HepG2 (cell line): ENCODE measurements at regions not wholly inside any gene's neighbourhood (a gene's known extent, or its start where the extent isn't known, plus 50 kb on each side); places are given as distances from the start of the nearest gene placed in this dataset.
A peak's percentile ranks its signal among the peaks of the same experiment; 100 is the strongest.

ENCODE experiments used
- ATAC-seq: fragments of 200-7000 bp; cut with Tn5 transposase; 3 replicates; pipeline ENCODE4 v1.9.1; 2020; ENCODE audit warnings: mild to moderate bottlenecking, moderate library complexity
- BruUV-seq: library from RNA; stranded (reverse); fragments of 400-500 nt; replicated peaks from 2 replicates; lab custom pipeline; 2021; lab: Mats Ljungman, UMichigan
- CTCF ChIA-PET: fragments of 300-600 bp; formaldehyde crosslinking; extraction: SDS; loops from one replicate; lab custom pipeline; 2021; ENCODE audit warnings: low total read pairs, inconsistent platforms, low intra/inter-chr PET ratio; lab: Yijun Ruan, JAX
- POLR2A ChIA-PET: fragments of 350-600 bp; sonication (Branson Sonifier 250); formaldehyde crosslinking; loops from one replicate; lab custom pipeline; 2020; ENCODE audit warnings: antibody characterized with exemption, inconsistent platforms; lab: Yijun Ruan, JAX
- DNase-seq: peaks from one replicate; pipeline ENCODE4 v3.0.0-alpha.2; 2015; ENCODE audit warnings: low spot score
- FAIRE-seq: peaks from 3 replicates; lab custom pipeline; 2011; peaks lifted over from hg19 to GRCh38; lab: Jason Lieb, UNC
- H2AFZ ChIP-seq: one replicate; pipeline ENCODE4 v1.6.1; 2011; ENCODE audit warnings: low read length, inconsistent platforms
- H3K27ac ChIP-seq: fragments of 300-600 bp; 3 replicates; pipeline ENCODE4 v1.8.0; 2011; ENCODE audit warnings: mixed run types, mild to moderate bottlenecking, mixed read lengths, low read length, inconsistent platforms; ENCODE audit not compliant: insufficient read depth; ENCODE audit errors: extremely low read length
- H3K27me3 ChIP-seq, 2 experiments: fragments of 200-600 bp in 1 of 2; 2 replicates in 1 of 2; 3 replicates in 1 of 2; pipeline versions ENCODE4 v1.6.0 to v1.8.0; 2011; ENCODE audit warnings: low read length in 2 of 2, mild to moderate bottlenecking in 2 of 2, moderate library complexity in 2 of 2, inconsistent platforms in 1 of 2; ENCODE audit not compliant: insufficient read depth in 2 of 2, control insufficient read depth in 1 of 2
- H3K36me3 ChIP-seq, 2 experiments: fragments of 200-600 bp in 1 of 2; replicated peaks in 1 of 2; 2 replicates in 1 of 2; 3 replicates in 1 of 2; pipeline versions ENCODE4 v1.5.1 to v1.8.0; 2011; ENCODE audit warnings: low read length in 2 of 2, inconsistent platforms in 1 of 2; ENCODE audit not compliant: insufficient read depth in 2 of 2, control insufficient read depth in 1 of 2
- H3K4me1 ChIP-seq: 2 replicates; pipeline ENCODE4 v1.5.1; 2012; ENCODE audit warnings: low read length, inconsistent platforms; ENCODE audit not compliant: insufficient read depth
- H3K4me2 ChIP-seq: 2 replicates; pipeline ENCODE4 v1.6.0; 2011; ENCODE audit warnings: low read depth, low read length, inconsistent platforms
- H3K4me3 ChIP-seq, 3 experiments: fragments of 200-600 bp in 1 of 3; sonication (generic), shearing (Covaris generic) in 1 of 3; replicated peaks in 1 of 3; 2 replicates each; pipeline ENCODE4 v1.5.1; 2011 to 2016; ENCODE audit warnings: low read length in 3 of 3, inconsistent platforms in 2 of 3, low read depth in 2 of 3, mild to moderate bottlenecking in 2 of 3, control low read depth in 1 of 3, mixed read lengths in 1 of 3; ENCODE audit not compliant: insufficient read depth in 1 of 3
- H3K79me2 ChIP-seq: one replicate; pipeline ENCODE4 v1.6.1; 2011; ENCODE audit warnings: low read length, inconsistent platforms; ENCODE audit not compliant: insufficient read depth
- H3K9ac ChIP-seq: 2 replicates; pipeline ENCODE4 v1.6.0; 2011; ENCODE audit warnings: mild to moderate bottlenecking, low read depth, low read length, inconsistent platforms; ENCODE audit not compliant: insufficient read depth
- H3K9me3 ChIP-seq: 2 replicates; pipeline ENCODE4 v1.5.1; 2012; ENCODE audit warnings: mild to moderate bottlenecking, low read length
- H4K20me1 ChIP-seq: 2 replicates; pipeline ENCODE4 v1.6.0; 2011; ENCODE audit warnings: inconsistent platforms, mild to moderate bottlenecking, low read length, moderate library complexity; ENCODE audit not compliant: insufficient read depth
- BCL6 ChIP-seq: IDR thresholded peaks from 2 replicates; pipeline ENCODE4 v1.6.1; 2016; ENCODE audit warnings: missing genetic modification reagents, missing compliant biosample characterization
- EP300 ChIP-seq, 3 experiments: sonication (generic) in 1 of 3; formaldehyde crosslinking in 1 of 3; IDR thresholded peaks; 2 replicates each; pipeline versions ENCODE4 v1.5.1 to v1.6.1; 2011 to 2020; ENCODE audit warnings: low read depth in 2 of 3, low read length in 2 of 3, borderline replicate concordance in 1 of 3, improper control_type of control experiment in 1 of 3, mild to moderate bottlenecking in 1 of 3, missing genetic modification reagents in 1 of 3, moderate library complexity in 1 of 3
- KDM6A ChIP-seq: IDR thresholded peaks from 2 replicates; pipeline ENCODE4 v1.6.1; 2016; ENCODE audit warnings: low read depth
- MED1 ChIP-seq: sonication (generic); formaldehyde crosslinking; IDR thresholded peaks from 2 replicates; pipeline ENCODE4 v1.4.0; 2020; ENCODE audit warnings: missing genetic modification reagents
- MEF2D ChIP-seq: sonication (generic); formaldehyde crosslinking; IDR thresholded peaks from 2 replicates; pipeline ENCODE4 v1.5.1; 2020; ENCODE audit warnings: mild to moderate bottlenecking, missing genetic modification reagents
- SIX1 ChIP-seq: sonication (generic); formaldehyde crosslinking; IDR thresholded peaks from 2 replicates; pipeline ENCODE4 v1.4.0; 2020; ENCODE audit warnings: missing genetic modification reagents, borderline replicate concordance
- SP4 ChIP-seq: sonication (generic); formaldehyde crosslinking; IDR thresholded peaks from 2 replicates; pipeline ENCODE4 v1.8.1; 2023; ENCODE audit warnings: mild to moderate bottlenecking, missing genetic modification reagents
- ZBTB7B ChIP-seq: sonication (generic); formaldehyde crosslinking; IDR thresholded peaks from 2 replicates; pipeline ENCODE4 v1.4.0; 2020; ENCODE audit warnings: missing genetic modification reagents
- ZMAT3 ChIP-seq: sonication (generic); formaldehyde crosslinking; conservative IDR thresholded peaks from 2 replicates; pipeline ENCODE4 v1.7.0; 2021; ENCODE audit warnings: missing genetic modification reagents
- ZNF383 ChIP-seq: sonication (generic); formaldehyde crosslinking; IDR thresholded peaks from 2 replicates; pipeline ENCODE4 v1.4.0; 2020; ENCODE audit warnings: missing genetic modification reagents, mild to moderate bottlenecking, borderline replicate concordance
- ZNF607 ChIP-seq: sonication (generic); formaldehyde crosslinking; IDR thresholded peaks from 2 replicates; pipeline ENCODE4 v1.5.1; 2020; ENCODE audit warnings: missing genetic modification reagents, mild to moderate bottlenecking, borderline replicate concordance
- ZNF746 ChIP-seq: sonication (generic); formaldehyde crosslinking; IDR thresholded peaks from 2 replicates; pipeline ENCODE4 v1.8.0; 2022; ENCODE audit warnings: mild to moderate bottlenecking, missing genetic modification reagents
- ZNF792 ChIP-seq: IDR thresholded peaks from 2 replicates; pipeline ENCODE4 v1.6.1; 2016
- WGBS: methylation state at CpG from one replicate; pipeline ENCODE4 v1.1.6; 2017; ENCODE audit warnings: low lambda C conversion rate; 5-methylcytosine and 5-hydroxymethylcytosine counted together
- in situ Hi-C: cut with HindIII; loops from 2 replicates; pipeline ENCODE4 v1.10.0; 2017; ENCODE audit warnings: low pct_unique_long_range_greater_than_20kb; ENCODE audit not compliant: extremely low pct_ligation_motif_present
- intact Hi-C: fragments of 100-400 bp; cut with micrococcal nuclease; formaldehyde crosslinking; loops from one replicate; pipeline ENCODE4 v1.10.0; 2022; ENCODE audit not compliant: unreplicated experiment
- TF ChIP-seq, protein P1 (sequence below): sonication (generic); formaldehyde crosslinking; IDR thresholded peaks from 2 replicates; pipeline ENCODE4 v1.4.0; 2020; ENCODE audit warnings: mild to moderate bottlenecking, missing genetic modification reagents
- TF ChIP-seq, protein P2 (sequence below): sonication (generic); formaldehyde crosslinking; IDR thresholded peaks from 2 replicates; pipeline ENCODE4 v1.5.0; 2020; ENCODE audit warnings: missing genetic modification reagents
- TF ChIP-seq, protein P3 (sequence below): sonication (generic); formaldehyde crosslinking; IDR thresholded peaks from 2 replicates; pipeline ENCODE4 v1.4.0; 2020; ENCODE audit warnings: missing genetic modification reagents, borderline replicate concordance
- TF ChIP-seq, protein P4 (sequence below): sonication (generic); formaldehyde crosslinking; IDR thresholded peaks from 2 replicates; pipeline ENCODE4 v1.4.0; 2020; ENCODE audit warnings: missing genetic modification reagents

DNA sequence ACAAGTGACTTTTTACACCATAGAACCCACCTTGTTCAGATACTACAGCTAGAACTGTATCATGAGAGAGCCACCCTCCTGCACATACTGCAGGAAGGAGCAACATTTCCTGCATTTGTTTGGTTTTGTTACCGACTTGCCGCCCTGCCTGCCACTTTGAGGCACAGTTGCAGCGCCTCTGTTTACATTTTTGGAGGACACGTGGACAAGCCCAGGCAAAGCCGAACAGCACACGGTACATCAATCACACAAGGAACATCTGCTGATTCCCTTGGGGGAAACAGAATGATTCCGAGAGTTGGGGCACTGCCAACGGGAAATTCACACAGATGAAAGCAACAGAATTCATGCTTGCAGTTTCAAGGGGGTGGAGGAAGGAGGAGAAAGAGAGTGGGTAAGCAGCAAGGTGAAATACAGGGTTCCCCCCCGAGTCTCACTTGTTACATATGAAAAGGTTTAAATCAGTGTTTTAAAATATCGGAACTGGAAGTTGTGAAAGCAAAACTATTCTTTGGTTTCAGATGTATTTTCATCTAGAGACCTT lies 110.7 kb downstream of the BTG1 start (continued):
- TF ChIP-seq, protein P1, sequence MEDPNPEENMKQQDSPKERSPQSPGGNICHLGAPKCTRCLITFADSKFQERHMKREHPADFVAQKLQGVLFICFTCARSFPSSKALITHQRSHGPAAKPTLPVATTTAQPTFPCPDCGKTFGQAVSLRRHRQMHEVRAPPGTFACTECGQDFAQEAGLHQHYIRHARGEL (CRISPR knock-in tag): no peak
- TF ChIP-seq, protein P2, sequence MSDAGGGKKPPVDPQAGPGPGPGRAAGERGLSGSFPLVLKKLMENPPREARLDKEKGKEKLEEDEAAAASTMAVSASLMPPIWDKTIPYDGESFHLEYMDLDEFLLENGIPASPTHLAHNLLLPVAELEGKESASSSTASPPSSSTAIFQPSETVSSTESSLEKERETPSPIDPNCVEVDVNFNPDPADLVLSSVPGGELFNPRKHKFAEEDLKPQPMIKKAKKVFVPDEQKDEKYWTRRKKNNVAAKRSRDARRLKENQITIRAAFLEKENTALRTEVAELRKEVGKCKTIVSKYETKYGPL (CRISPR knock-in tag): no peak
- TF ChIP-seq BCL6 (CRISPR knock-in tag): 0 out of 2 replicates have a peak, but pooled peaks have one; percentile 36
- 0 out of 2 replicates have a peak, but pooled peaks have one; percentile 22 for TF ChIP-seq KDM6A (CRISPR knock-in tag)
- peak; percentile 74 for TF ChIP-seq MED1
- TF ChIP-seq ZNF607: peak; percentile 65; the same call in 1 of the 2 replicates
- TF ChIP-seq SP4: no peak
- peak in 1 of 2 experiments; percentile 36; a peak in 1 of 4 replicates for TF ChIP-seq EP300 (IDR thresholded peaks at IDR 0.05; ENCODE audit: low read depth in 2 of 2, low read length in 2 of 2)
- no peak for TF ChIP-seq EP300 (CRISPR knock-in tag; IDR thresholded peaks at IDR 0.05; ENCODE audit: borderline replicate concordance)
- peak; percentile 67; the same call in 1 of the 2 replicates for TF ChIP-seq ZNF792 (CRISPR knock-in tag)
- TF ChIP-seq ZMAT3 (CRISPR knock-in tag): 0 out of 2 replicates have a peak, but pooled peaks have one; percentile 50
- TF ChIP-seq ZNF383 (CRISPR knock-in tag): no peak
- peak; percentile 11; the same call in 1 of the 2 replicates for TF ChIP-seq SIX1 (CRISPR knock-in tag)
- TF ChIP-seq ZNF746 (CRISPR knock-in tag): no peak

DNA sequence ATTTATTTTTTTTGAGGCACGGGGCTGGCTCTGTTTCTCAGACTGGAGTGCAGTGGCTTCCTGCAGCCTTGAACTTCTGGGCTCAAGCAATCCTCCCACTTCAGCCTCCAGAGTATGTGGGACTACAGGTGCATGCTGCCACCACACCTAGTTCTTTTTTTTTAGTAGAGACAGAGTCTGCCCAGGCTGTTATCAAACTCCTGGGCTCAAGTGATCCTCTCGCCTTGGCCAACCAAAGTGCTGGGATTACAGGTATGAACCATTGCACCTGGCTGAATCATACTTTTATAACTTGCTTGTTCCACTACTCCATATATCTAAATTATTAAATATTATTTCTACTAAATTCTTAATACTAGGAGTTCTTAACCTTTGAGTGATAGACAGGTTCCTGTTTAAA lies 111.6 kb downstream of the BTG1 start:
- ChIA-PET CTCF (no interaction called here), POLR2A (interaction anchor here (0.8 to 1.2 kb wide), 2 partner anchors 110 to 112 kb away, joined by 3 read pairs; partner anchors contain the start of gene BTG1)
- Histone ChIP-seq H3K27ac (no peak overlapping the region), H3K9ac (no peak overlapping the region), H3K9me3 (no peaks in the 10 kb centered on the region), H3K27me3 (no peaks in the 10 kb centered on the region; a peak in 1 of 5 replicates), H3K4me2 (no peak overlapping the region), H4K20me1 (no peaks in the 10 kb centered on the region), H2AFZ (no peak overlapping the region), H3K79me2 (no peaks in the 10 kb centered on the region), H3K4me3 (no peak overlapping the region), H3K36me3 (no peaks in the 10 kb centered on the region), H3K4me1 (peaks cover 32% of the 10 kb centered on the region)
- in situ Hi-C loops: no loop called here
- ATAC-seq (no peak), DNase-seq (no peak), FAIRE-seq (no peak)
- 87% methylated on average over 2 of the region's 2 CpGs for WGBS
- no TSS peak for BruUV-seq
- intact Hi-C loops: loop anchor here (10.0 kb wide), 1 partner anchor 111 kb away; the partner anchor contains the start of gene BTG1
- TF ChIP-seq, protein P3, sequence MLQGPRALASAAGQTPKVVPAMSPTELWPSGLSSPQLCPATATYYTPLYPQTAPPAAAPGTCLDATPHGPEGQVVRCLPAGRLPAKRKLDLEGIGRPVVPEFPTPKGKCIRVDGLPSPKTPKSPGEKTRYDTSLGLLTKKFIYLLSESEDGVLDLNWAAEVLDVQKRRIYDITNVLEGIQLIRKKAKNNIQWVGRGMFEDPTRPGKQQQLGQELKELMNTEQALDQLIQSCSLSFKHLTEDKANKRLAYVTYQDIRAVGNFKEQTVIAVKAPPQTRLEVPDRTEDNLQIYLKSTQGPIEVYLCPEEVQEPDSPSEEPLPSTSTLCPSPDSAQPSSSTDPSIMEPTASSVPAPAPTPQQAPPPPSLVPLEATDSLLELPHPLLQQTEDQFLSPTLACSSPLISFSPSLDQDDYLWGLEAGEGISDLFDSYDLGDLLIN (CRISPR knock-in tag): no peak
- no peak for TF ChIP-seq MEF2D
- no peak for TF ChIP-seq ZBTB7B (CRISPR knock-in tag)
- TF ChIP-seq, protein P4, sequence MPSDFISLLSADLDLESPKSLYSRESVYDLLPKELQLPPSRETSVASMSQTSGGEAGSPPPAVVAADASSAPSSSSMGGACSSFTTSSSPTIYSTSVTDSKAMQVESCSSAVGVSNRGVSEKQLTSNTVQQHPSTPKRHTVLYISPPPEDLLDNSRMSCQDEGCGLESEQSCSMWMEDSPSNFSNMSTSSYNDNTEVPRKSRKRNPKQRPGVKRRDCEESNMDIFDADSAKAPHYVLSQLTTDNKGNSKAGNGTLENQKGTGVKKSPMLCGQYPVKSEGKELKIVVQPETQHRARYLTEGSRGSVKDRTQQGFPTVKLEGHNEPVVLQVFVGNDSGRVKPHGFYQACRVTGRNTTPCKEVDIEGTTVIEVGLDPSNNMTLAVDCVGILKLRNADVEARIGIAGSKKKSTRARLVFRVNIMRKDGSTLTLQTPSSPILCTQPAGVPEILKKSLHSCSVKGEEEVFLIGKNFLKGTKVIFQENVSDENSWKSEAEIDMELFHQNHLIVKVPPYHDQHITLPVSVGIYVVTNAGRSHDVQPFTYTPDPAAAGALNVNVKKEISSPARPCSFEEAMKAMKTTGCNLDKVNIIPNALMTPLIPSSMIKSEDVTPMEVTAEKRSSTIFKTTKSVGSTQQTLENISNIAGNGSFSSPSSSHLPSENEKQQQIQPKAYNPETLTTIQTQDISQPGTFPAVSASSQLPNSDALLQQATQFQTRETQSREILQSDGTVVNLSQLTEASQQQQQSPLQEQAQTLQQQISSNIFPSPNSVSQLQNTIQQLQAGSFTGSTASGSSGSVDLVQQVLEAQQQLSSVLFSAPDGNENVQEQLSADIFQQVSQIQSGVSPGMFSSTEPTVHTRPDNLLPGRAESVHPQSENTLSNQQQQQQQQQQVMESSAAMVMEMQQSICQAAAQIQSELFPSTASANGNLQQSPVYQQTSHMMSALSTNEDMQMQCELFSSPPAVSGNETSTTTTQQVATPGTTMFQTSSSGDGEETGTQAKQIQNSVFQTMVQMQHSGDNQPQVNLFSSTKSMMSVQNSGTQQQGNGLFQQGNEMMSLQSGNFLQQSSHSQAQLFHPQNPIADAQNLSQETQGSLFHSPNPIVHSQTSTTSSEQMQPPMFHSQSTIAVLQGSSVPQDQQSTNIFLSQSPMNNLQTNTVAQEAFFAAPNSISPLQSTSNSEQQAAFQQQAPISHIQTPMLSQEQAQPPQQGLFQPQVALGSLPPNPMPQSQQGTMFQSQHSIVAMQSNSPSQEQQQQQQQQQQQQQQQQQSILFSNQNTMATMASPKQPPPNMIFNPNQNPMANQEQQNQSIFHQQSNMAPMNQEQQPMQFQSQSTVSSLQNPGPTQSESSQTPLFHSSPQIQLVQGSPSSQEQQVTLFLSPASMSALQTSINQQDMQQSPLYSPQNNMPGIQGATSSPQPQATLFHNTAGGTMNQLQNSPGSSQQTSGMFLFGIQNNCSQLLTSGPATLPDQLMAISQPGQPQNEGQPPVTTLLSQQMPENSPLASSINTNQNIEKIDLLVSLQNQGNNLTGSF (CRISPR knock-in tag): no peak
